ENCODE measurements at regions not wholly inside any gene's neighbourhood (a gene's known extent, or its start where the extent isn't known, plus 50 kb on each side); places are given as distances from the start of the nearest gene placed in this dataset.

DNA sequence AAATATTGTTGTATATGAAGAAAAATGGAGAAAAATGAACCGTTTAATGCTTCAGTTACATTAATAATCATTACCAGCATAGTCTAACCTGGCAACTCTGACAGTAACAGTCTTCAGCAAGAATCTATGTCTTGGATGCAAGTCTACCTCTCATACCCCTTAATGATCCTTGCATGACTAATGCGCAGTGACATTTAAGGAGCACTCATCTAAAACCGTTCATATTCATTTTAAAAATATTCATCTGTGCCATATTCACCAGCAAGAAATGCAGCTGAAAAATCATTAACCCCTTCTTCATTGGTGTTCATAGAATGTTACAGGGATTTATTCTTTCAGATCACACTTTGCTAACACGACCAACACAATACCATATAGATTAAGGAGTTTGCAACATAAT, 227.2 kb upstream of the ASCC3 start (continued):
- TF ChIP-seq, protein P1, sequence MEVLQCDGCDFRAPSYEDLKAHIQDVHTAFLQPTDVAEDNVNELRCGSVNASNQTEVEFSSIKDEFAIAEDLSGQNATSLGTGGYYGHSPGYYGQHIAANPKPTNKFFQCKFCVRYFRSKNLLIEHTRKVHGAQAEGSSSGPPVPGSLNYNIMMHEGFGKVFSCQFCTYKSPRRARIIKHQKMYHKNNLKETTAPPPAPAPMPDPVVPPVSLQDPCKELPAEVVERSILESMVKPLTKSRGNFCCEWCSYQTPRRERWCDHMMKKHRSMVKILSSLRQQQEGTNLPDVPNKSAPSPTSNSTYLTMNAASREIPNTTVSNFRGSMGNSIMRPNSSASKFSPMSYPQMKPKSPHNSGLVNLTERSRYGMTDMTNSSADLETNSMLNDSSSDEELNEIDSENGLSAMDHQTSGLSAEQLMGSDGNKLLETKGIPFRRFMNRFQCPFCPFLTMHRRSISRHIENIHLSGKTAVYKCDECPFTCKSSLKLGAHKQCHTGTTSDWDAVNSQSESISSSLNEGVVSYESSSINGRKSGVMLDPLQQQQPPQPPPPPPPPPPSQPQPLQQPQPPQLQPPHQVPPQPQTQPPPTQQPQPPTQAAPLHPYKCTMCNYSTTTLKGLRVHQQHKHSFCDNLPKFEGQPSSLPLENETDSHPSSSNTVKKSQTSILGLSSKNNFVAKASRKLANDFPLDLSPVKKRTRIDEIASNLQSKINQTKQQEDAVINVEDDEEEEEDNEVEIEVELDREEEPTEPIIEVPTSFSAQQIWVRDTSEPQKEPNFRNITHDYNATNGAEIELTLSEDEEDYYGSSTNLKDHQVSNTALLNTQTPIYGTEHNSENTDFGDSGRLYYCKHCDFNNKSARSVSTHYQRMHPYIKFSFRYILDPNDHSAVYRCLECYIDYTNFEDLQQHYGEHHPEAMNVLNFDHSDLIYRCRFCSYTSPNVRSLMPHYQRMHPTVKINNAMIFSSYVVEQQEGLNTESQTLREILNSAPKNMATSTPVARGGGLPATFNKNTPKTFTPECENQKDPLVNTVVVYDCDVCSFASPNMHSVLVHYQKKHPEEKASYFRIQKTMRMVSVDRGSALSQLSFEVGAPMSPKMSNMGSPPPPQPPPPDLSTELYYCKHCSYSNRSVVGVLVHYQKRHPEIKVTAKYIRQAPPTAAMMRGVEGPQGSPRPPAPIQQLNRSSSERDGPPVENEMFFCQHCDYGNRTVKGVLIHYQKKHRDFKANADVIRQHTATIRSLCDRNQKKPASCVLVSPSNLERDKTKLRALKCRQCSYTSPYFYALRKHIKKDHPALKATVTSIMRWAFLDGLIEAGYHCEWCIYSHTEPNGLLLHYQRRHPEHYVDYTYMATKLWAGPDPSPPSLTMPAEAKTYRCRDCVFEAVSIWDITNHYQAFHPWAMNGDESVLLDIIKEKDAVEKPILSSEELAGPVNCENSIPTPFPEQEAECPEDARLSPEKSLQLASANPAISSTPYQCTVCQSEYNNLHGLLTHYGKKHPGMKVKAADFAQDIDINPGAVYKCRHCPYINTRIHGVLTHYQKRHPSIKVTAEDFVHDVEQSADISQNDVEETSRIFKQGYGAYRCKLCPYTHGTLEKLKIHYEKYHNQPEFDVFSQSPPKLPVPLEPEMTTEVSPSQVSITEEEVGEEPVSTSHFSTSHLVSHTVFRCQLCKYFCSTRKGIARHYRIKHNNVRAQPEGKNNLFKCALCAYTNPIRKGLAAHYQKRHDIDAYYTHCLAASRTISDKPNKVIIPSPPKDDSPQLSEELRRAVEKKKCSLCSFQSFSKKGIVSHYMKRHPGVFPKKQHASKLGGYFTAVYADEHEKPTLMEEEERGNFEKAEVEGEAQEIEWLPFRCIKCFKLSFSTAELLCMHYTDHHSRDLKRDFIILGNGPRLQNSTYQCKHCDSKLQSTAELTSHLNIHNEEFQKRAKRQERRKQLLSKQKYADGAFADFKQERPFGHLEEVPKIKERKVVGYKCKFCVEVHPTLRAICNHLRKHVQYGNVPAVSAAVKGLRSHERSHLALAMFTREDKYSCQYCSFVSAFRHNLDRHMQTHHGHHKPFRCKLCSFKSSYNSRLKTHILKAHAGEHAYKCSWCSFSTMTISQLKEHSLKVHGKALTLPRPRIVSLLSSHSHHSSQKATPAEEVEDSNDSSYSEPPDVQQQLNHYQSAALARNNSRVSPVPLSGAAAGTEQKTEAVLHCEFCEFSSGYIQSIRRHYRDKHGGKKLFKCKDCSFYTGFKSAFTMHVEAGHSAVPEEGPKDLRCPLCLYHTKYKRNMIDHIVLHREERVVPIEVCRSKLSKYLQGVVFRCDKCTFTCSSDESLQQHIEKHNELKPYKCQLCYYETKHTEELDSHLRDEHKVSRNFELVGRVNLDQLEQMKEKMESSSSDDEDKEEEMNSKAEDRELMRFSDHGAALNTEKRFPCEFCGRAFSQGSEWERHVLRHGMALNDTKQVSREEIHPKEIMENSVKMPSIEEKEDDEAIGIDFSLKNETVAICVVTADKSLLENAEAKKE (CRISPR knock-in tag; IDR thresholded peaks at IDR 0.05), result no peak
- TF ChIP-seq ZNF114 (CRISPR knock-in tag; IDR thresholded peaks at IDR 0.05), result no peak
- TF ChIP-seq, protein P2, sequence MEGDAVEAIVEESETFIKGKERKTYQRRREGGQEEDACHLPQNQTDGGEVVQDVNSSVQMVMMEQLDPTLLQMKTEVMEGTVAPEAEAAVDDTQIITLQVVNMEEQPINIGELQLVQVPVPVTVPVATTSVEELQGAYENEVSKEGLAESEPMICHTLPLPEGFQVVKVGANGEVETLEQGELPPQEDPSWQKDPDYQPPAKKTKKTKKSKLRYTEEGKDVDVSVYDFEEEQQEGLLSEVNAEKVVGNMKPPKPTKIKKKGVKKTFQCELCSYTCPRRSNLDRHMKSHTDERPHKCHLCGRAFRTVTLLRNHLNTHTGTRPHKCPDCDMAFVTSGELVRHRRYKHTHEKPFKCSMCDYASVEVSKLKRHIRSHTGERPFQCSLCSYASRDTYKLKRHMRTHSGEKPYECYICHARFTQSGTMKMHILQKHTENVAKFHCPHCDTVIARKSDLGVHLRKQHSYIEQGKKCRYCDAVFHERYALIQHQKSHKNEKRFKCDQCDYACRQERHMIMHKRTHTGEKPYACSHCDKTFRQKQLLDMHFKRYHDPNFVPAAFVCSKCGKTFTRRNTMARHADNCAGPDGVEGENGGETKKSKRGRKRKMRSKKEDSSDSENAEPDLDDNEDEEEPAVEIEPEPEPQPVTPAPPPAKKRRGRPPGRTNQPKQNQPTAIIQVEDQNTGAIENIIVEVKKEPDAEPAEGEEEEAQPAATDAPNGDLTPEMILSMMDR (conservative IDR thresholded peaks at IDR 0.05; ENCODE audit: low read depth in 2 of 2), result no peak
- no peak for TF ChIP-seq CREB1 (CRISPR knock-in tag; IDR thresholded peaks at IDR 0.05; ENCODE audit: low read depth)

DNA sequence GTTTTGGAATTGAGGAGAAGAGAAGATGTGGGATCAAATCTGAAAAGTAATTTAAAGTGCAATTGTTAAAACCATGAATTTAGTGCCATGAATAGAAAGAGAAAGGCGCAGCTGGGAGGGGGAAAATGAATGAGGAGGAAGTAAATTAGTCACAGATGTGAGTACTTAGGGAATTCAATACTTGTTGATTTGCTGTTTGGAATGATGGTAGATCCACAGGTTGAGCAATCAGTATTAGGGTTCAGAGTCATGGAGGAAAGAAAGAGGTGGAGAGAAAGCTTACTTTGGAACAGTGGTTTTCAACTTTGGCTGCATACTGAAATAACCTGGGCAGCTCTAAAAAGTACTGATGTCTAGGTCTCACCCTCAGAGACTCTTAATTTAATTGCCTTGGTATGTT, 229.7 kb upstream of the ASCC3 start:
- Mint-ChIP-seq H3K9me3 (no peaks in the 10 kb centered on the region), H3K27me3 (ENCODE audit: insufficient read depth, low read depth, poor library complexity) (no peaks in the 10 kb centered on the region), H3K36me3 (ENCODE audit: low read depth) (no peaks in the 10 kb centered on the region), H3K4me3 (no peak overlapping the region), H3K27ac (no peak overlapping the region), H3K4me1 (peaks cover 2% of the 10 kb centered on the region; the same call in 1 of the 3 replicates)
- no peaks in the 10 kb centered on the region for H3K27me3 ChIP-seq (ENCODE audit: insufficient read depth)
- no peaks in the 10 kb centered on the region for H3K4me1 ChIP-seq (ENCODE audit: insufficient read depth)
- ATAC-seq (no peak), DNase-seq (ENCODE audit: low spot score) (no peak)
- H3K9me2 ChIP-seq (ENCODE audit: insufficient read depth), result peaks cover 9% of the 10 kb centered on the region
- no peak overlapping the region for H3K4me3 ChIP-seq
- no peaks in the 10 kb centered on the region for H3F3A ChIP-seq (replicated peaks; ENCODE audit: low read depth)
- H2AFZ ChIP-seq, result 0 out of 2 replicates have a peak overlapping the region, but pooled peaks have one; percentile 2
- no peak overlapping the region for H3K27ac ChIP-seq (ENCODE audit: low read depth)
- no peaks in the 10 kb centered on the region for H3K36me3 ChIP-seq (ENCODE audit: insufficient read depth)
- H3K4me2 ChIP-seq, result no peak overlapping the region
- no peaks in the 10 kb centered on the region for H3K79me2 ChIP-seq (replicated peaks; ENCODE audit: insufficient read depth)
- TF ChIP-seq, protein P3, sequence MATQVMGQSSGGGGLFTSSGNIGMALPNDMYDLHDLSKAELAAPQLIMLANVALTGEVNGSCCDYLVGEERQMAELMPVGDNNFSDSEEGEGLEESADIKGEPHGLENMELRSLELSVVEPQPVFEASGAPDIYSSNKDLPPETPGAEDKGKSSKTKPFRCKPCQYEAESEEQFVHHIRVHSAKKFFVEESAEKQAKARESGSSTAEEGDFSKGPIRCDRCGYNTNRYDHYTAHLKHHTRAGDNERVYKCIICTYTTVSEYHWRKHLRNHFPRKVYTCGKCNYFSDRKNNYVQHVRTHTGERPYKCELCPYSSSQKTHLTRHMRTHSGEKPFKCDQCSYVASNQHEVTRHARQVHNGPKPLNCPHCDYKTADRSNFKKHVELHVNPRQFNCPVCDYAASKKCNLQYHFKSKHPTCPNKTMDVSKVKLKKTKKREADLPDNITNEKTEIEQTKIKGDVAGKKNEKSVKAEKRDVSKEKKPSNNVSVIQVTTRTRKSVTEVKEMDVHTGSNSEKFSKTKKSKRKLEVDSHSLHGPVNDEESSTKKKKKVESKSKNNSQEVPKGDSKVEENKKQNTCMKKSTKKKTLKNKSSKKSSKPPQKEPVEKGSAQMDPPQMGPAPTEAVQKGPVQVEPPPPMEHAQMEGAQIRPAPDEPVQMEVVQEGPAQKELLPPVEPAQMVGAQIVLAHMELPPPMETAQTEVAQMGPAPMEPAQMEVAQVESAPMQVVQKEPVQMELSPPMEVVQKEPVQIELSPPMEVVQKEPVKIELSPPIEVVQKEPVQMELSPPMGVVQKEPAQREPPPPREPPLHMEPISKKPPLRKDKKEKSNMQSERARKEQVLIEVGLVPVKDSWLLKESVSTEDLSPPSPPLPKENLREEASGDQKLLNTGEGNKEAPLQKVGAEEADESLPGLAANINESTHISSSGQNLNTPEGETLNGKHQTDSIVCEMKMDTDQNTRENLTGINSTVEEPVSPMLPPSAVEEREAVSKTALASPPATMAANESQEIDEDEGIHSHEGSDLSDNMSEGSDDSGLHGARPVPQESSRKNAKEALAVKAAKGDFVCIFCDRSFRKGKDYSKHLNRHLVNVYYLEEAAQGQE (IDR thresholded peaks at IDR 0.05; ENCODE audit: unreplicated experiment), result no peak
- TF ChIP-seq, protein P2 (conservative IDR thresholded peaks at IDR 0.05; ENCODE audit: low read depth in 2 of 2), result no peak
- TF ChIP-seq ZNF331 (CRISPR knock-in tag; IDR thresholded peaks at IDR 0.05; ENCODE audit: low read depth) (no peak), JUNB (IDR thresholded peaks at IDR 0.05; ENCODE audit: unreplicated experiment) (no peak), STAT1 (IDR thresholded peaks at IDR 0.05; ENCODE audit: unreplicated experiment) (no peak), CREB1 (CRISPR knock-in tag; IDR thresholded peaks at IDR 0.05; ENCODE audit: low read depth) (no peak), EZH2 (IDR thresholded peaks at IDR 0.05; ENCODE audit: low read depth, unreplicated experiment) (no peak), POLR2AphosphoS5 (IDR thresholded peaks at IDR 0.05; ENCODE audit: low read depth) (no peak), NANOG (IDR thresholded peaks at IDR 0.05; ENCODE audit: borderline replicate concordance) (no peak)
- no peaks in the 10 kb centered on the region for H4K20me1 ChIP-seq (replicated peaks; ENCODE audit: insufficient read depth)
